SW480 (cell line): ENCODE measurements at regions not wholly inside any gene's neighbourhood (a gene's known extent, or its start where the extent isn't known, plus 50 kb on each side); places are given as distances from the start of the nearest gene placed in this dataset.

Experiments used
- DNase-seq: peaks from one replicate; pipeline ENCODE4 v3.0.0-alpha.2; 2016; ENCODE audit warnings: low spot score

- no peak for DNase-seq
These were observed 86.9 kb upstream of the TMEM161B start for GRCh38 chr5:88355490-88356050.

- DNase-seq = no peak
These were observed 57.2 kb upstream of the TMEM161B start for GRCh38 chr5:88325868-88326267.

- DNase-seq = no peak
These were observed 54.1 kb upstream of the TMEM161B start for GRCh38 chr5:88322785-88323184.
